Left colon (tissue), 2 donors: ENCODE measurements at regions not wholly inside any gene's neighbourhood (a gene's known extent, or its start where the extent isn't known, plus 50 kb on each side); places are given as distances from the start of the nearest gene placed in this dataset.

Source experiments
- ATAC-seq: fragments of 200-7000 bp; cut with Tn5 transposase; one replicate; pipeline ENCODE4 v1.9.1; 2020; ENCODE audit warnings: mild to moderate bottlenecking, moderate library complexity
- DNase-seq, 2 donors: peaks; one replicate each; pipeline ENCODE4 v3.0.0-alpha.2; 2020
- intact Hi-C, 2 donors: fragments of 100-400 bp; cut with DNase I in 1 of 2; cut with micrococcal nuclease in 1 of 2; formaldehyde crosslinking; loops; one replicate each; pipeline versions ENCODE4 v1.11.2 to v1.14.0; 2022; cut with DNase I, micrococcal nuclease
- donor health status: DM: no; HTN: no; CAD: no.
- donor health status: DM: yes; HTN: yes; CAD: no.

- ATAC-seq, result no peak
- intact Hi-C loops, result no loop called here
- DNase-seq, result no peak
Observed at GRCh38 chr22:49492741-49493251, 334.9 kb downstream of the BRD1 start.

DNA sequence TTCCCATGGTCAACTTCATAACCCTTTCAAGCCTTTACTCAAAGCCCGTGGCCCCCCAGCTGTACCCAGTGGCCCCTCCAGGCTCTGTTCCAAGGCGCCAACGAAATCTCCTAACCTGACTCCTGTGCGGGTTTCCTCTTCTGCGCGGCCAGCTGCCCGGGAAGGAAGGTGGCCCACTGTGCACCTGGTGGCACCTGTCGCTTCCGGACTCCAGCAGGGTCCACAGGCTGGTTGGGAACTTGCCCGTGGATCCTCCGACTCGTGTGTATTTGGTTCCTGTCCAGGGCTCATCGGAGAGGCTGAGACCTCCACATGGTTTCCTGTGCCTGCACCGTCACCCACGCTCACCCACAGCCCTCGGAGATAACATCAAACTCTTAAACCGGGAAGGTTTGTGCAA, 335.4 kb downstream of the BRD1 start:
- DNase-seq (no peak), ATAC-seq (no peak)
- intact Hi-C loops, result no loop called here

- ATAC-seq (no peak), DNase-seq (no peak)
- intact Hi-C loops, result no loop called here
Observed at GRCh38 chr22:49491726-49492125, 335.9 kb downstream of the BRD1 start.

- ATAC-seq, result no peak
- no peak for DNase-seq
- intact Hi-C loops, result no loop called here
Observed at GRCh38 chr22:49491221-49491635, 336.4 kb downstream of the BRD1 start.

- DNase-seq, result no peak
- ATAC-seq, result no peak
- intact Hi-C loops, result no loop called here
Observed at GRCh38 chr22:49490692-49491091, 337.0 kb downstream of the BRD1 start.

DNA sequence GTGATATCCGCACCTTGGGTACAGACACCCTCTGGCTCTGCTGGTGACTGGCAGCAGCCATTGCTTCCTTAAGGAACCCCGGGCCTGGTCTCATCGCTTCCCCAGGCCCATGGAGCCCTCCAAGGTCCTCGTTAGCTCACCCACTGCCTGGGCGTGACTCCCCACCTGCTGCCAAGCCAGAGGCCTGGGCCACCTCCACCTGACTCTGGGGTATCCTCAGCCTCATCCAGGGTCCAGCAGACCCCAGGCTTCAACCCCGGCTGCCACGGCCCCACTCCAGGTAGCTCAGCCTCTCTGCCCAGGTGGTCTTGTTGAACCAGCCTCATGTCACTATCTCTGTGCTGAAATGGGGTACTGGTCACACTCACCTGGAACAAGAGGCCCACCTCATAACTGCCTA, 337.9 kb downstream of the BRD1 start:
- intact Hi-C loops, result no loop called here
- DNase-seq (no peak), ATAC-seq (no peak)

- intact Hi-C loops, result no loop called here
- ATAC-seq (no peak), DNase-seq (no peak)
Observed at GRCh38 chr22:49488943-49489342, 338.7 kb downstream of the BRD1 start.

GRCh38 chr22:49487950-49488349, 339.7 kb downstream of the BRD1 start:
- ATAC-seq (no peak), DNase-seq (no peak)
- intact Hi-C loops, result no loop called here

GRCh38 chr22:49486225-49486624, 341.4 kb downstream of the BRD1 start:
- intact Hi-C loops, result no loop called here
- DNase-seq, result no peak
- ATAC-seq, result no peak

- ATAC-seq (no peak), DNase-seq (no peak)
- intact Hi-C loops, result no loop called here
Observed at GRCh38 chr22:49483946-49484345, 343.7 kb downstream of the BRD1 start.

DNA sequence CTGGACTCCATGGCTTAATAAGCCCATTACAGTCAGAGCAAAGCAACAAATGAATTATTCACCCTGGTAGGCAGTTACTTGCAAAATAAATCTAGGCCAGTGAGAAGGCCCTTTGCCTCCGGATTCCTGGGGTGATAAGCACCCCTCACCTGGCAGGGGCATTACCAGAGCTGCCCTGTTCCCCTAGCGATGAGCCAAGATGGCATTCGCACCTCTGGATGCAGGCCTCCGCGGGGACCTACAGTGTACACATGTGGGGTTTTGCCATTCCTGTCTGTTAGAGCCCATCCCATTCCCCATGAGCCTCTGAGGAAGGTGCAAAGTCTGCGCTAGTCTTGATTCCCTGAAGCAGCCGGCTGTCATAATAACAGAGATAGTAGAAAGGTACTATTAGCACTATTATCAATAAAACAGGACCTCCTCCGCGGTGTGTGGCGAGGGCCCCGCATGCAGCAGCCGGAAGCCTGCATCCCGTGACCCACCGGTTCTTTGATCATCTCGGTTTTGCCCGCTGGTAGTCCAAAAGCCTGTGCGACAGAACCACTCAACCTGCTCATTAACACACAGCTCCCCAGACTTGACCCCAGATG, 344.3 kb downstream of the BRD1 start:
- DNase-seq (no peak), ATAC-seq (no peak)
- intact Hi-C loops, result no loop called here

GRCh38 chr22:49482811-49483210, 344.9 kb downstream of the BRD1 start:
- intact Hi-C loops, result no loop called here
- ATAC-seq (no peak), DNase-seq (no peak)

- no peak for ATAC-seq
- intact Hi-C loops, result no loop called here
- DNase-seq, result no peak
Observed at GRCh38 chr22:49481659-49482399, 345.8 kb downstream of the BRD1 start.

- intact Hi-C loops, result no loop called here
- DNase-seq (no peak), ATAC-seq (no peak)
Observed at GRCh38 chr22:49480896-49481658, 346.6 kb downstream of the BRD1 start.

DNA sequence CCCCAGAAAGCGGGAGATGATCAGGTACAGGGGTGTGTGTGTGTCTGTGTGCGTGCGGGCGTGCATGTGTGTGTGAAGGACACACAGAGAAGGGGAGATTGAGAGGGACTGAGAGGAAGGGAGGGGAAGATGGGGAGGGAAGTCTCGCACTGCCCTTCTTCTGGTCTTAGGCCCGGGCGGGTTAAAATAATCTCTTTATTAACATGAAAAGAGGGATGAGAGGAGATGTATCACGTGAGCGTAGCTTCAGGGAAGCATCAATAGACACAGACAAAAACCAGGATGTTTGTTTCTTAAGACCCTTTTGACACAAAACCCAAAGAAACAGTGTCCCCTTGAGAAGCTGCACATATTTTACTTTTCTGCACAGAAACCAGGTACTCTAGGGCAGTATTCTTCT, 347.3 kb downstream of the BRD1 start:
- DNase-seq (no peak), ATAC-seq (no peak)
- intact Hi-C loops, result no loop called here

GRCh38 chr22:49479566-49479965, 348.1 kb downstream of the BRD1 start:
- no peak for DNase-seq
- ATAC-seq, result no peak
- intact Hi-C loops, result no loop called here

DNA sequence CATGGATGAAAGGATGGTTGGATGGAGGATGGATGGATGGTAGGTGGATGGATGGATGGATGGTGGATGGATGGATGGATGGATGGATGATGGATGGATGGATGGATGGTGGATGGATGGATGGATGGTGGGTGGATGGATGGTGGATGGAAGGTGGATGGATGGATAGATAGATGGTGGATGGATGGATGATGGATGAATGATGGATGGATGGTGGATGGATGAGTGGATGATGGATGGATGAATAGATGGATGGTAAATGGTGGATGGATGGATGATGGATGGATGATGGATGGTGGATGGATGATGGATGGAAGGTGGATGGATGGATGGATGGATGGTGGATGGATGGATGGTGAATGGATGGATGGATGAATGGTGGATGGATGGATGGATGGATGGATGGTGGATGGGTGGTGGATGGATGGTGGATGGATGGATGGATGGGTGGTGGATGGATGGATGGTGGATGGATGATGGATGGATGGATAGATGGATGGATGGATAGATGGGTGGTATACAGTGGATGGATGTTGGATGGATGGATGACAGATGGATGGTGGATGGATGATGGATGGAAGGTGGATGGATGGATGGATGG, 350.8 kb downstream of the BRD1 start:
- ATAC-seq (no peak), DNase-seq (no peak)
- intact Hi-C loops, result no loop called here

GRCh38 chr22:49476176-49476575, 351.5 kb downstream of the BRD1 start:
- DNase-seq (no peak), ATAC-seq (no peak)
- intact Hi-C loops, result no loop called here

- DNase-seq (no peak), ATAC-seq (no peak)
- intact Hi-C loops, result no loop called here
Observed at GRCh38 chr22:49475253-49475652, 352.4 kb downstream of the BRD1 start.

DNA sequence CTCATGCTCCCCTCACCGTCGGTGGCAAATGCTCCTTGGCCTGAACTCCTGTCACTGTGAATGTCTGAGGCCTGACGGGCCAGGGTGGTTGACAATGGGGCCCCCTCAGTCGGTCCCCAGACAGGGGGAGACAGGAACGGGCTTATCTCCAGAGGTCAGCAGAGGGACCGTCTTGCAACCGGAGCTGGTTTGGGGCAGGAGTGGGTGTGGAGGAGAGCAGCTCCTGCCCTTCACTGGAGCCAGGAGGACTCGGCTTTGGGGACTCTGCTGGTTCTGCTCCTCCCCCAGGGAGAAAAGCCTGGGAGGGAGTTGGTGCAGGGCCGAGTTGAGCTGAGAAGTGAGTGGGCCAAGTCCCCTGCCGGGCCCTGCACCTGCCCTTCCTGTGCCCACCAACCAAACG, 354.4 kb downstream of the BRD1 start:
- intact Hi-C loops, result no loop called here
- ATAC-seq, result no peak

More for the DNA sequence above, 354.4 kb downstream of the BRD1 start:
- DNase-seq, result no peak
